Epithelial cell of esophagus (primary cell): ENCODE measurements at regions not wholly inside any gene's neighbourhood (a gene's known extent, or its start where the extent isn't known, plus 50 kb on each side); places are given as distances from the start of the nearest gene placed in this dataset.

ENCODE experiments used
- DNase-seq: peaks from one replicate; pipeline ENCODE4 v3.0.0; 2010; ENCODE audit warnings: low read depth
- H3K4me3 ChIP-seq: 2 replicates; pipeline ENCODE4 v1.5.1; 2011; ENCODE audit warnings: mild to moderate bottlenecking, low read length, control low read depth
- TF ChIP-seq, protein P1 (sequence below): IDR thresholded peaks from 2 replicates; pipeline ENCODE4 v1.5.1; 2011; ENCODE audit warnings: low read depth, mild to moderate bottlenecking, low read length, control low read depth, inconsistent platforms; ENCODE audit not compliant: insufficient read depth; ENCODE audit errors: missing control alignments

DNA sequence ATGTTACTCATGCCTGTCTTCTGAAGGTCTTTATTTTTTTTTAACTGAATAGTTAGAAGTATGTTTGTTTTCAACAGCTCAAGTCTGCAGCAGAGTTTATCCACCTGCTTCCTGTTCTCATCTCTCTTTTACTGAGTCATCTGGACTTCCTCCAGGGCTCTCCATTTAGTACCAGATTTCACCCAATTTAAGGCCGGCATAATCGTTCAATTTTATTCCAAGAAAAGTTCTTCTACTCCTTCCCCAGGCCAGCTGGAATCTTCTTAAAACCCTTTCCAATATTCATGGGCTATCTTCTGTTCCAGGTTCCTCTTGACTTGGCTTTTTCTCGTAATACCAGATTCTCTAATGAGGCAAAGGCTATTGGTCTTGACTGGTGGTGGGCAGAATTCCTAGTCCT lies 79.0 kb upstream of the LAMA2 start:
- TF ChIP-seq, protein P1, sequence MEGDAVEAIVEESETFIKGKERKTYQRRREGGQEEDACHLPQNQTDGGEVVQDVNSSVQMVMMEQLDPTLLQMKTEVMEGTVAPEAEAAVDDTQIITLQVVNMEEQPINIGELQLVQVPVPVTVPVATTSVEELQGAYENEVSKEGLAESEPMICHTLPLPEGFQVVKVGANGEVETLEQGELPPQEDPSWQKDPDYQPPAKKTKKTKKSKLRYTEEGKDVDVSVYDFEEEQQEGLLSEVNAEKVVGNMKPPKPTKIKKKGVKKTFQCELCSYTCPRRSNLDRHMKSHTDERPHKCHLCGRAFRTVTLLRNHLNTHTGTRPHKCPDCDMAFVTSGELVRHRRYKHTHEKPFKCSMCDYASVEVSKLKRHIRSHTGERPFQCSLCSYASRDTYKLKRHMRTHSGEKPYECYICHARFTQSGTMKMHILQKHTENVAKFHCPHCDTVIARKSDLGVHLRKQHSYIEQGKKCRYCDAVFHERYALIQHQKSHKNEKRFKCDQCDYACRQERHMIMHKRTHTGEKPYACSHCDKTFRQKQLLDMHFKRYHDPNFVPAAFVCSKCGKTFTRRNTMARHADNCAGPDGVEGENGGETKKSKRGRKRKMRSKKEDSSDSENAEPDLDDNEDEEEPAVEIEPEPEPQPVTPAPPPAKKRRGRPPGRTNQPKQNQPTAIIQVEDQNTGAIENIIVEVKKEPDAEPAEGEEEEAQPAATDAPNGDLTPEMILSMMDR = no peak

DNA sequence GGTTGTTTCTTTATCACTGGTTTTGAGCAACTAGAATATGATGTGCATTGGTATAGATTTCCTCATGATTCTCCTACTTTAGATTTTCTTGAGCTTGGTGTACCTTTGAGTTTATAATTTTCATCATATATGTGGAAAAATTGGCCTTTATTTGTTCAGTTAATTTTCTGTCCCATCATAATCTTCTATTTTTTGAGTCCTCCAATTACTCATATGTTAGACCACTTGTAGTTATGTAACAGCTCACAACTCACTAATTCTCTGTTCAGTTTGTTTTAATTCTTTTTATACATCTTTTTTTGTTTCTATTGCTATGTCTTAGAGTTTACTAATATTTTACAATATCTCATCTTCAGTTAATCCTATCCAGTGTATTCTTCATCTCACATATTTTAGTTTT lies 81.3 kb upstream of the LAMA2 start:
- no peak for DNase-seq

More for the DNA sequence above, 79.0 kb upstream of the LAMA2 start:
- DNase-seq = no peak
- H3K4me3 ChIP-seq = no peak overlapping the region

DNA sequence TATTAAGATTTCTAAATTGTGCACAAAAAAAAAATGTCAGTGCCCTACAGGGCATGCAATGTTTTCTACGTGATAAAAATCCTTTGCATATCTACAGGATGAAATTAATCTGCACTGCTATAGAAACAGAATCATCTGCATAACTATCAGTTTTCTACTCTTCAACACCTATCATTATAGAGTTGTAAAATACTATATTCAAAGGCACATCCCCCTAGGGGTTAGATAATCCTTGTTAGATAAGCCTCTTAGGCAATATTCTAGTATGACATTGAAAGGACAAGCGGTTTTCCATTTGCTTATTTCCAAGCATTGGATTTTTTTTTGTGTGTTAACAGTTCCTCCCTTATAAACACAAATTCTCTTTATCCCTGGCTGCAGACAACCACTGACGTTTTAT lies 98.7 kb upstream of the LAMA2 start:
- no peak for DNase-seq
- no peak overlapping the region for H3K4me3 ChIP-seq
- TF ChIP-seq, protein P1 = no peak

More for the DNA sequence above, 81.3 kb upstream of the LAMA2 start:
- TF ChIP-seq, protein P1 = no peak
- H3K4me3 ChIP-seq = no peak overlapping the region

DNA sequence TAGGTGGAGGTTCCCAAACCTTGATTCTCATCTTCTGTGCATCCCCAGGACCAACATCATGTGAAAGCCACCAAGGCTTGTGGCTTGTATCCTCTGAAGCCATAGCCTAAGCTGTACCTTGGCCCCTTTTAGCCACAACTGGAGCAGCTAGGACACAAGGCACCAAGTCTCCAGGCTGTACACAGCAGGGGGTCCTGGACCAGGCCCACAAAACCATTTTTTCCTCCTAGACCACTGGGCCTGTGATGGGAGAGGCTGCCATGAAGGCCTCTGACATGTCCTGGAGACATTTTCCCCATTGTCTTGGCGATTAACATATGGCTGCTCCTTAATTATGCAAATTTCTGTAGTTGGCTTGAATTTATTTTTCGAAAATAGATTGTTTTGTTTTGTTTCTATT lies 114.8 kb upstream of the LAMA2 start:
- DNase-seq = no peak
- H3K4me3 ChIP-seq = no peak overlapping the region
- TF ChIP-seq, protein P1 = no peak

DNA sequence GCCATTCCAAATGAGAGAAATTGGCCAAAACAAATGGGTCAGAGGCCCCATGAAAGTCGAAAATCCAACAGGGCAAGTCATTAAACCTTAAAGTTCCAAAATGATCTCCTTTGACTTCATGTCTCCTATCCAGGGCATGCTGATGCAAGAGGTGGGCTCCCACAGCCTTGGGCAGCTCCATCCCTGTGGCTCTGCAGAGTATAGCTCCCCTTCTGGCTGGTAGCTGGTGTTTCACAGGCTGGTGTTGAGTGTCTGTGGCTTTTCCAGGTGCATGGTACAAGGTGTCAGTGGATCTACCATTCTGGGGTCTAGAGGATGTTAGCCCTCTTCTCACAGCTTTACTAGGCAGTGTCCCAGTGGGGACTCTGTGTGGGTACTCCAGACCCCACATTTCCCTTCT lies 115.2 kb upstream of the LAMA2 start:
- TF ChIP-seq, protein P1 = no peak
- DNase-seq = no peak
- no peak overlapping the region for H3K4me3 ChIP-seq

DNA sequence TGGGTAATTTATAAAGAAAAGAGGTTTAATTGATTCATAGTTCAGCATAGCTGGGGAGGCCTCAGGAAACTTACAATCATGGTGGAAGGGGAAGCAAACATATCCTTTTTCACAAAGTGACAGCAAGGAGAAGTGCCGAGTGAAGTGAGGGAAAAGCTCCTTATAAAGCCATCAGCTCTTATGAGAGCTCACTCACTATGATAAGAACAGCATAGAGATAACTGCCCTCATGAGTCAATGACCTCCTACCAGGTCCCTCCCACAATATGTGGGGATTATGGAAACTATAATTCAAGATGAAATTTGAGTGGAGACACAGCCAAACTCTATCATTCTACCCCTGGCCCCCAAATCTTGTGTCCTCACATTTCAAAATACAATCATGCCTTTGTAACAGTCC lies 115.8 kb upstream of the LAMA2 start:
- no peak for DNase-seq
- TF ChIP-seq, protein P1 = no peak
- H3K4me3 ChIP-seq = no peak overlapping the region

DNA sequence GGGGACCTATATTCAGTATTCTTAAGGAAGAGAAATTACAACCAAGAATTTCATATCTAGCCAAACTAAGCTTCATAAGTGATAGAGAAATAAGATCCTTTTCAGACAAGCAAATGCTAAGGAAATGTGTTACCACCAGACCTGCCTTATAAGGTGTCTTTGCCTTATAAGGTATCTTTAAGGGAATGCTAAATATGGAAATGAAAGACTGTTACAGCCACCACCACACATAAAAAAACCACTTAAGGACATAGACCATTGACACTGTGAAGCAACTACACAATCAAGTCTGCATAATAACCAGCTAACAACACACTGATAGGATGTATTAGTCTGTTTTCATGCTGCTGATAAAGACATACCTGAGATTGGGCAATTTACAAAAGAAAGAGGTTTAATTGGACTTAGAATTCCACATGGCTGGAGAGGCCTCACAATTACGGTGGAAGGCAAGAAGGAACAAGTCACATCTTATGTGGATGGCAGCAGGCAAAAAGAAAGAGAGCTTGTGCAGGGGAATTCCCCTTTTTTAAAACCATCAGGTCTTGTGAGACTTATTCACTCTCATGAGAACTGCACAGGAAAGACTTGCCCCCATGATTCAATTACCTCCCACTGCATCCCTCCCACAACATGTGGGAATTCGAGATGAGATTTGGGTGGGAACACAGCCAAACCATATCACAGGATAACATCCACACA lies 119.2 kb upstream of the LAMA2 start:
- peak; percentile 89 for DNase-seq
- no peak overlapping the region for H3K4me3 ChIP-seq
- TF ChIP-seq, protein P1 = no peak
